Mesothelial cell of epicardium (in vitro differentiated cells): ENCODE measurements at regions not wholly inside any gene's neighbourhood (a gene's known extent, or its start where the extent isn't known, plus 50 kb on each side); places are given as distances from the start of the nearest gene placed in this dataset.

Experiments
- DNase-seq, 2 experiments: peaks; one replicate each; pipeline ENCODE4 v3.0.0; 2021; ENCODE audit warnings: low spot score in 2 of 2; ENCODE audit not compliant: unreplicated experiment in 2 of 2
- H3K27ac Mint-ChIP-seq: 2 replicates; pipeline ENCODE4 v1.8.0; 2021; ENCODE audit warnings: mixed read lengths
- H3K27me3 Mint-ChIP-seq: 2 replicates; pipeline ENCODE4 v1.8.0; 2021; ENCODE audit warnings: low read depth, mixed read lengths
- H3K36me3 Mint-ChIP-seq: 2 replicates; pipeline ENCODE4 v1.8.0; 2021; ENCODE audit warnings: mixed read lengths
- H3K4me1 Mint-ChIP-seq: 2 replicates; pipeline ENCODE4 v1.8.0; 2021; ENCODE audit warnings: mixed read lengths
- H3K4me3 Mint-ChIP-seq: 2 replicates; pipeline ENCODE4 v1.8.0; 2021; ENCODE audit warnings: mild to moderate bottlenecking, moderate library complexity, mixed read lengths
- H3K9me3 Mint-ChIP-seq: 2 replicates; pipeline ENCODE4 v1.8.0; 2021; ENCODE audit warnings: mixed read lengths
- TF ChIP-seq, protein P1 (sequence below): fragments of 200-600 bp; sonication (generic); IDR thresholded peaks from one replicate; pipeline ENCODE4 v1.5.0; 2021; ENCODE audit warnings: antibody characterized with exemption; ENCODE audit not compliant: unreplicated experiment

DNA sequence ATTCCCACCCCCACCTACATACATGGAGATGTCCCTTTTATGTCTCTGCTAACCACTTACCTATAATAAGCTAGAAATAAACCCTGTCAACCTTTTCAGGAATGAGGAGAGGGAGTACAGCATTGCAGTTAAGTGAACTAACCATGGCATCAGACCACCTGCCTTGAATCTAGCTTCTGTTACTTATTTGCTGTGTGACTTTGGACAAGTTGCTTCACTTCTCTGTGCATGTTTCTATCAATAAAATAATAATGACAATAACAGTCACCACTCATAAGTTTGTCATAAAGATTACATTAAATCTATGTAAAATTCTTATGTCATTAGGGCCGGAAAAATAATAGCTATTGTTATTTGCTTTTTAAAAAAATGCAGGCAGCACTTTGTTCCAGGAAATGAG lies 881.1 kb upstream of the AUTS2 start:
- Mint-ChIP-seq H3K27ac (no peak overlapping the region), H3K4me3 (no peak overlapping the region), H3K36me3 (no peaks in the 10 kb centered on the region), H3K27me3 (peaks cover 5% of the 10 kb centered on the region), H3K9me3 (peaks cover 7% of the 10 kb centered on the region), H3K4me1 (peaks cover 10% of the 10 kb centered on the region)
- TF ChIP-seq, protein P1, sequence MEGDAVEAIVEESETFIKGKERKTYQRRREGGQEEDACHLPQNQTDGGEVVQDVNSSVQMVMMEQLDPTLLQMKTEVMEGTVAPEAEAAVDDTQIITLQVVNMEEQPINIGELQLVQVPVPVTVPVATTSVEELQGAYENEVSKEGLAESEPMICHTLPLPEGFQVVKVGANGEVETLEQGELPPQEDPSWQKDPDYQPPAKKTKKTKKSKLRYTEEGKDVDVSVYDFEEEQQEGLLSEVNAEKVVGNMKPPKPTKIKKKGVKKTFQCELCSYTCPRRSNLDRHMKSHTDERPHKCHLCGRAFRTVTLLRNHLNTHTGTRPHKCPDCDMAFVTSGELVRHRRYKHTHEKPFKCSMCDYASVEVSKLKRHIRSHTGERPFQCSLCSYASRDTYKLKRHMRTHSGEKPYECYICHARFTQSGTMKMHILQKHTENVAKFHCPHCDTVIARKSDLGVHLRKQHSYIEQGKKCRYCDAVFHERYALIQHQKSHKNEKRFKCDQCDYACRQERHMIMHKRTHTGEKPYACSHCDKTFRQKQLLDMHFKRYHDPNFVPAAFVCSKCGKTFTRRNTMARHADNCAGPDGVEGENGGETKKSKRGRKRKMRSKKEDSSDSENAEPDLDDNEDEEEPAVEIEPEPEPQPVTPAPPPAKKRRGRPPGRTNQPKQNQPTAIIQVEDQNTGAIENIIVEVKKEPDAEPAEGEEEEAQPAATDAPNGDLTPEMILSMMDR, result no peak
- DNase-seq, result no peak

DNA sequence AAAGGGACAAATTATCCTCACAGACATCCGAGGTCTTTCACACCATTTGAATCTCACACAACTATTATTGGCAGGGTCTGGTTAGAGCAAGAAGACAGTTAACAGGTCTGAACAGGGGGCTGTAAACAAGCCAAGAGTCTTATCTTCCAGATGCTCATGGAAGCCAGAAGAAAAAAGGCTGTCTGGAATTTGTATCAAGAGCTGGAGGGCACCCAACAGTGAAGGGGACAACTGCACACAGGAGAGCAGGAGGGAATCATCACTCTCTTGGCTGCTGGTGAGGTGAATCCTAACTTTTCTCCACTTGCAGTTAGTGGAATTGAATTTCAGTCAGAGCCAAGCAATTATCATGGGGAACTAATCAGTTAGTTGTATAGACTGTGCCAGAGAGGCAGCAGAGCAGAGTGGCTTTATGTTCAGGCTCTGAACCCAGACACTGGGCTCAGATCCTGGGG lies 880.2 kb upstream of the AUTS2 start:
- peak overlapping the region; percentile 73 for H3K27ac Mint-ChIP-seq
- TF ChIP-seq, protein P1, result no peak
- no peaks in the 10 kb centered on the region for H3K36me3 Mint-ChIP-seq
- H3K4me3 Mint-ChIP-seq, result no peak overlapping the region
- H3K4me1 Mint-ChIP-seq, result peaks cover 10% of the 10 kb centered on the region
- peaks cover 5% of the 10 kb centered on the region for H3K27me3 Mint-ChIP-seq
- H3K9me3 Mint-ChIP-seq, result peaks cover 4% of the 10 kb centered on the region
- no peak for DNase-seq

DNA sequence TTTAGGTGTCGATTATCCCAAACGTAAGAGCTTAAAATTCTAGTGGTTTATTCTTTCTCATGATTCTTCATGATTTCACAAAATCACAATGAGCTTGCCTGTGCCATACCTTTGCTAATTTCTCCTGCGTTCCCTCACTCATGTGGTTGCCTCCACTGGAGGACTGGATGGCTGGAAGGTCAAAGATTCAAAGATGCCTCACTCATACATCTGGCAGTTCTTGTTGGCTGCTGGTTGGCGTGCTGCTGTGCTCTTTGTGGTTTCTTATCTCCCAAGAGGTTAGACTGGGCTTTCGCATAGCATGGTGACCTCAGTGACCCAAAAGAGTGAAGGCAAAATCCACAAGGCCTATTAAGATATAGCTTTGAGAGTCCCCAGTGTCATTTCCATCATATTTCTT lies 877.6 kb upstream of the AUTS2 start:
- Mint-ChIP-seq H3K36me3 (no peaks in the 10 kb centered on the region), H3K27ac (no peak overlapping the region)
- no peak for DNase-seq

DNA sequence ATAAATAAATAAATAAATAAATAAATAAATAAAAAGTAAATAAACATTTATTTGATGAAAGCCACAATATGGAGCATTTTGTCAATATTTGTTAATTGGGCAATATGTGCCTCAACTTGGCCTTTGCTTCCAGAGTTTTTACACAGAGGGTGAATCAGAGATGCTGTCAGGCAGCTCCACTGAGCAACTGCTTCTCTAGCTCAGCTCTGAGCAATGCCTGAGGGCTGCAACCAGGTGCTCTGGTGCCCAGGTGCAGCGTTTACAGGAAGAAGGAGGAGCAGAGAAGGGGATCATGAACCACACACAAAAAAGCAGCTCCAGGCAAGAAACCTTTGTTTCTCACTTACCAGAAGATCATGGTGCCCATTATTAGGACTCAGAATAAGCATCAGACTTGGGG lies 876.2 kb upstream of the AUTS2 start:
- Mint-ChIP-seq H3K9me3 (peaks cover 4% of the 10 kb centered on the region), H3K4me3 (no peak overlapping the region), H3K36me3 (no peaks in the 10 kb centered on the region), H3K27ac (no peak overlapping the region), H3K4me1 (peaks cover 8% of the 10 kb centered on the region), H3K27me3 (no peaks in the 10 kb centered on the region)
- TF ChIP-seq, protein P1, result no peak
- no peak for DNase-seq

More for the DNA sequence above, 877.6 kb upstream of the AUTS2 start:
- H3K4me1 Mint-ChIP-seq, result peaks cover 8% of the 10 kb centered on the region
- H3K9me3 Mint-ChIP-seq, result peaks cover 4% of the 10 kb centered on the region
- no peak overlapping the region for H3K4me3 Mint-ChIP-seq
- peaks cover 5% of the 10 kb centered on the region for H3K27me3 Mint-ChIP-seq
- TF ChIP-seq, protein P1, result no peak

DNA sequence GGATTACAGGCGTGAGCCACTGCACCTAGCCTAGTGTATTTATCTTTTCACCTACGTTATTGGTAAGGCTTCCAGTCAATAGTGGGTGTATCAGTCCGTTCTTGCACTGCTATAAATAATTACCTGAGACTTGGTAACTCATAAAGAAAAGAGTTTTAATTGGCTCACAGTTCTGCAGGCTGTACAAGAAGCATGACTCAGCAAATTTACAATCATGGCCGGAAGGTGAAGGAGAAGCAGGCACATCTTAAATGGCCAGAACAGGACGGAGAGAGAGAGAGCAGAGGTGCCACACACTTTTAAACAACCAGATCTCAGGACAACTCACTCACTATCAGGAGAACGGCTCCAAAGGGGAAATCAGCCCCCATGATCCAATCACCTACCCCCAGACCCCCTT lies 873.3 kb upstream of the AUTS2 start:
- H3K27me3 Mint-ChIP-seq, result no peaks in the 10 kb centered on the region
- TF ChIP-seq, protein P1, result no peak
- no peaks in the 10 kb centered on the region for H3K4me1 Mint-ChIP-seq
- H3K9me3 Mint-ChIP-seq, result peaks cover 6% of the 10 kb centered on the region
- no peaks in the 10 kb centered on the region for H3K36me3 Mint-ChIP-seq
- no peak overlapping the region for H3K4me3 Mint-ChIP-seq
- no peak for DNase-seq
- no peak overlapping the region for H3K27ac Mint-ChIP-seq
